ENCODE measurements at regions not wholly inside any gene's neighbourhood (a gene's known extent, or its start where the extent isn't known, plus 50 kb on each side); places are given as distances from the start of the nearest gene placed in this dataset.

- TF ChIP-seq CTCF (IDR thresholded peaks at IDR 0.05; ENCODE audit: low read length): no peak
- TF ChIP-seq EZH2phosphoT487 (IDR thresholded peaks at IDR 0.05; ENCODE audit: low read length): no peak
- TF ChIP-seq EZH2 (optimal IDR thresholded peaks at IDR 0.05; ENCODE audit: low read depth, low read length): no peak
Measured at GRCh38 chr11:87897071-87897470, 278.2 kb downstream of the RAB38 start.

Measured in MM.1S (cell line).